CD4-positive, alpha-beta T cell treated with Interleukin-4 for 1 hour (primary cell): ENCODE measurements at regions not wholly inside any gene's neighbourhood (a gene's known extent, or its start where the extent isn't known, plus 50 kb on each side); places are given as distances from the start of the nearest gene placed in this dataset.

Source experiments
- DNase-seq, 2 donors: peaks; one replicate each; pipeline ENCODE4 v3.0.0-alpha.2; 2020 to 2022

GRCh38 chr1:87937831-87938395 is 609.2 kb downstream of the LMO4 start:
- DNase-seq, result no peak

- DNase-seq, result no peak
These were observed 610.0 kb downstream of the LMO4 start for GRCh38 chr1:87938631-87939030.

- DNase-seq, result no peak
These were observed 610.8 kb downstream of the LMO4 start for GRCh38 chr1:87939444-87939843.

DNA sequence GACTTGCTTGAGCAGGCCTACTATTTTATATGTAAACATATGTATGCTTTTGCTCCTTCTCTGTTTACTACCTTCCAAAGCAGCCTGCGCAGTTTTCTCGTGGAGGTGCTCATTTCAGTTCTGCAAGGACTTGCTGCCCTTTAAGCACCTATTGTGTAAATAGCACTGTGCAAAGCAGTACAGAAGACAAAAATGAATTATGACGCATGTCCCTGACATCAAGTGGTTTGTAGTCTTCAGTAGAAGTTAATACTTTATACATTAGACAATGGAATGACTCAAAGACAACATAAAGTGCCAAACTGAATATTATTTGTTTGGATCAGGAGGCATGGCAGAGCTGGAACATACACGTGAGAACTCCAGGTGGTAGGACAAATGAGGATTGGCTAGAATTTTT is 611.7 kb downstream of the LMO4 start:
- no peak for DNase-seq

DNA sequence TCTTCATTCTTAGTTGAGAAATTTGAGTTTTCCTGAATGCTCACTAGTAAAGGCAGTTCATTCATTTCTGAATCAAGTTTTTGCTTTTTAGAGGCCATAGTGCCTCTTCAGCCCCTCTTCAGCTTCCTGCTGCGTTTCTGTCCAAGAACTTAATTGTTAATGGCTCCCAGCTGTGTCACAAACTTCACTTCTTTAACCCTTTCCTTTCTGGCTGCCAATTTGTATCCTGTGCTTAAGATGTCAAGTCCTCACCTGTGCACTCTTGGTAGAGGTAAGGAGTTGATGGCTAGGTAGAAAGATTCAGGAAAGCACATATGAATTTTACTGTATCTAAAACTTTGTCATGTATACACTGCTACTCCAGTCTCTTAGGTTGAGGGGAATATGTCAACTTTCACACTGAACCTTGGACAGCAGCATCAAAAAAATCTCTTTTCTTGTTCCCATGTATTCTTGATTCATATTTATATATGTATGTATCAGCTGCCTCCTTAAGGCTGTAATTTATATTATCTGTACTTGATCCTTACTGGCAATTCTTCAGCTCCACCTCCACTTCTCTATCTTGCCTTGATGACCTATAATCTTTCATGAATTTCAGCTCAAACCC is 612.8 kb downstream of the LMO4 start:
- DNase-seq, result no peak

DNA sequence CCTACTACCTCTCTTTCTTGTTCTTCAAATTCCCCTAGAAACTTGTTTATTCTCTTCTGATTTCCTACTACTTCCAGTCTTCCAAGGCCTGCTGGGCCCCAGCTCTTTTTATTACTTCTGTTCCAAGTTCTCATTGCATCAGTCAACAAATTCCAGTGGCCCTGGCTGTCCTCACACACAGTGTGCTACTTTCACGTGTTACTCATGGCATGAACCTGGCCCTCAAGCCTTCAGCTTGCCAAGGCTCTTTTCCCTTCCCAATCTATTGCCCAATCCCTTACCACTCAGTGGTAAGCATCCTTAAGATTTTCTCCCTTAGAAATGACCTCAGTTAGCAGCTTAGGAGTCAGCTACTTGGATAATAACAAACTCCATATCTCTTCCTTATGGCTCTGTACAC is 613.5 kb downstream of the LMO4 start:
- no peak for DNase-seq

GRCh38 chr1:87949711-87950110 is 621.0 kb downstream of the LMO4 start:
- no peak for DNase-seq

DNA sequence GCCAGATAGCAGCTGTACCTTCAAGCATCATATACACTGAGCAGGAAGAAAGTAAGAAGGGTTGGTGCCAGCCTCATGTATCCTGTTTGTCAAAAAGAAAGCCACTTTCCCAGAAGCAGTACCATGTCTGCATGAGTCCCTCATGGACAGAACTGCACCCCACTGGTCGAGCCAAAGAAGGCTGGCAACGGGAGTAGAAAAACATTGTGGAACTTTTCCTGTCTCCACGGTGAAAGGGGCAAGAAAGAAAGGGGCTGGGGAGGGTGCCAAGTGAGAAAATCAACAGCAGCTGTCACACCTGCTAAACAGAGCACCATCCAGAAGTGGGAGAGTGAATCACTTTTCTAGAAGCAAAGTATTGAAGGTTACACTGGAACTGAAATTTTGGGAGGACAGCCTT is 621.7 kb downstream of the LMO4 start:
- no peak for DNase-seq

- no peak for DNase-seq
These were observed 622.7 kb downstream of the LMO4 start for GRCh38 chr1:87951409-87951808.

- no peak for DNase-seq
These were observed 623.2 kb downstream of the LMO4 start for GRCh38 chr1:87951852-87952251.

- DNase-seq, result no peak
These were observed 624.4 kb downstream of the LMO4 start for GRCh38 chr1:87953121-87953520.

DNA sequence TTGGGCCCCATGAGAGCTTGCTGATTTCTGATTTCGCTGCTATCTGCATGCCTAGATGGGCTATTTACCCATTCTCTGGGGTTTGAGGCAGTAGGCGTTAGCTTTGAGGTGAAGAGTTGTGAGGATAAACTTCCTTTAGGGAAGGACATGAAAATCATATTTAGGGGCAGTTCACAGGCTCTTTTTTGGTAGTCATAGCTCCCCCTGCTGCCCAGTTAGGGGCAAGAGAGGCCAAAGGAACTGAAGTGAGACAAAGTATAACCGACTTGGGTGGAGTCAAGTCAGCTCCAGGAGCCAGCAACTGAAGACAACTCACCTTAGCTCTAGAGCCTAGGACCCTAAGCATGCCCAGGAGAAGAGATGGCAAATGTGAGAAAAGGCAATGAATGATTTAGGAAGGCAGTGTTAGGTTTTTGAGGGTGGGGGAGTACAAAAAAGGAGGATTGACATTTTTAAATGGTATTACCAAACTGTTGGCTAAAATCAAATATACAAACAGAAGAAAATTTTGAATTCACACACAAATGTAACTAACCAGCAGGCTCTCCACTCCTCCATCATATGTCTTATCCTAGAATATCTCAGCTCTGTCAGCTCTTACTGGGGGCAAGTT is 625.2 kb downstream of the LMO4 start:
- peak; percentile 61 to 64 for DNase-seq

DNA sequence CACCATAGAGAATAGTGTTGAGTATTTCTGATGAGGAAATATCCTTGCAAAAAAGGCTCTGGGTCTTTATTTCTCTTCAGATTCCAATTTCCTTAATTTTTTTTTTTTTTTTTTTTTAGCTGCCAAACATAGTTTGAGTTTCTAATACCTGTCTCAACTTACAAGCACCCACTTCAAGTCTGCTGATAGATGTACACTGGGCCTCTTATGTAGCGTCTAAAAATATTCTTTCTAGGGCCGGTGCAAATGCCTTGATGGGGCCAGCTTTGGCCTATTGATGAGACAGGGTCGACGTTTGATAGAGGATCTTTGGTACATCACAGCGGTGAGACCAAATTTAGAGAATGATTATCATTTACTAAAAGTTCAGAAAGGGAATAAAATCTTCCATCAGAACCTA is 626.4 kb downstream of the LMO4 start:
- DNase-seq, result no peak

- DNase-seq, result no peak
These were observed 627.4 kb downstream of the LMO4 start for GRCh38 chr1:87956072-87956471.

DNA sequence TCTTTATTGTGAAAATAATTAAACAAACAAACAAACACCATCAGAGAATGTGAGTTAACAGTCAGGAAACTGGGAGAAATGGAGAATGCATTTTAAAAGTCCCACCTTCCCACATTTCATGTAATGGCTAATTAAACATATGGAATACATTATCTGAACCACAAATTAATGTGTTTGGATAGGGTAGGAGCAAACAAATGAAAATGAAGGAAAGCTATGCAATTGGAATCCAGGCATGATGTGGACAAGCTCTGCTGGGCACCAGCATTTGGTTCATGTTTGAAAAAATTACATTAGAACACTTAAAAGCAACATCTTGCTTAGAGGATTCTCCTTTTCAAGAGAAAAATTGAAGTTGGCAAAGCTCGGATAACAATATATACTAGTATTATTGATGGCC is 628.1 kb downstream of the LMO4 start:
- no peak for DNase-seq

DNA sequence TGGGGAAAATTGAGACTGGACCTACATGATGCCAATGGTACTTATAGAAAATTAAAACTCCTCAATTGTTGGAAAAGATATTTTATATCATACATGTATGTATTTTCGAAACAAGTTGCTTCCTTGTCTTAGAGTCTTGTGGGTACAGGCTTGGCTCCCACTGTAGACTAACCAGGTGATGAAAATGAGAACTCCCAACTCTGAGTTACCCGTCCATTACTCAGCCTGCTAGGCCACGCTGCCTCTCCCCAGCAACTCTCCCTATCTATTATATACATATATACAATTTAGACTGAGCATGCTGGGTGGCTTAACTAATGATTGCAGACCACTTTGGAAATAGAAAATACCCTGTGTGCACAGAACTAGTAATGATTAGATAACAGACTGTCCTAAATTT is 628.7 kb downstream of the LMO4 start:
- DNase-seq, result no peak

- DNase-seq, result no peak
These were observed 629.5 kb downstream of the LMO4 start for GRCh38 chr1:87958201-87958600.

GRCh38 chr1:87958716-87959115 is 630.0 kb downstream of the LMO4 start:
- no peak for DNase-seq

DNA sequence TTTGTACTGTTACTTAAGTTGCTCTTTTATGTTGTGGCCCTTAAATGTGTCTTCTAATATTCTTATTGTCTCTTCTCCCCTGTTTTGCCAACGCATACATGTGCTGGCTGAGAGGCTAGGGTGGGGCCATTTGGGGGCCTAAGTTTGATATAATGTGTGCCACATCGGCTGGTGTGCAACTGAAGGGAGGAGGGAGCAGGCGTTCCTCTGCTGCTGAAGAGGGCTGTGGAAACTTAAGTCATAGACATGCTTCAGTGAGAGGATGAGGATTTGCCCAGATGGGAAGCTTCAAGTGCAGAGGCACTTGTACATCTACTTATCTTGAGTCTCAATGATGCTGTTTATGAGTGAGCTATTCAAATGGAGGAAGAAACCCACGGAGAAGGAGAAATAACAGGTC is 630.6 kb downstream of the LMO4 start:
- DNase-seq, result no peak

GRCh38 chr1:87961992-87962391 is 633.3 kb downstream of the LMO4 start:
- DNase-seq, result no peak

DNA sequence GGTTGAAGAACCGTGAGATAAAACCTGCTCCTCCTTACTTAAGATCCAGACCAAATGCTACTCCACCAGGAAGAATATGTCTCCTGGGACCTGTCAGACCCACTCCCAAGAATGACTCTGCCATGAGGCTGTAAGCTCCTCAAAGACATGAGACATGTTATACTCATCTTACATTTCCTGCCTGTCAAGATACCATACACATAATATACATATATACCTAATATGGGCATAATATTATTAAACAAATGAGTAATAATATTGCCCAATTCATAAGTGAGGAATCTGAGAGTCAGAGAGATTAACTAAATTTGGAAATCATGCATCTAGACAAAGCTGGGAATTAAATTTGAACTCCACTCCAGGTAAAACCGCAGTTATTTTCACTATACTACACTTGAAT is 634.9 kb downstream of the LMO4 start:
- DNase-seq, result no peak

DNA sequence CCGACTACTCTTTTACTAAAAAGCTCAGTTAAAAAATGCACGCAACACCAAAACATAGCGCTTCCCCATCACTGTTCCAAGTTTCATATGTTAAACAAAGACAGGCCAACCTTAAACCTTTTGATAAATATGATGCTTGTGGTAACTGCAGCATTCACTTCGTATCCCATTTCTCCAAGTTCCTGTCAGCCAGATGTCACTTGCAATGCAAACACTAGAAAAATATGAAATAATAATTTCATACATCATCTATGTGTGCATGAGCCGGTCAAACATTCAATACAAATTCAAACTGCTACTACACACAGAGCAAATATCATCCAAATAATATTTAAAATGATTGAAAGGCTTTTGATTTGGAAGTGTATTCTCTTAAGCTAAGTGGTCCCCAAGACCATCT is 636.5 kb downstream of the LMO4 start:
- no peak for DNase-seq

GRCh38 chr1:87968197-87968955 is 639.7 kb downstream of the LMO4 start:
- DNase-seq, result no peak

GRCh38 chr1:87969040-87969439 is 640.4 kb downstream of the LMO4 start:
- no peak for DNase-seq
